SK-N-SH (cell line): ENCODE measurements at regions not wholly inside any gene's neighbourhood (a gene's known extent, or its start where the extent isn't known, plus 50 kb on each side); places are given as distances from the start of the nearest gene placed in this dataset.

Experiments
- CTCF ChIA-PET: fragments of 300-600, 350-600 bp; formaldehyde crosslinking; extraction: SDS; loops from one replicate; lab custom pipeline; 2021; lab: Yijun Ruan, JAX
- POLR2A ChIA-PET: fragments of 350-600 bp; sonication (Branson Sonifier 250); formaldehyde crosslinking; extraction: SDS; loops from one replicate; lab custom pipeline; 2020; ENCODE audit warnings: antibody characterized with exemption, inconsistent platforms; lab: Yijun Ruan, JAX
- DNase-seq: peaks from one replicate; pipeline ENCODE4 v3.0.0; 2012
- H2AFZ ChIP-seq: fragments of 200-600 bp; sonication (generic); 2 replicates; pipeline ENCODE4 v1.8.1; 2016; ENCODE audit warnings: antibody characterized with exemption, mild to moderate bottlenecking, low read depth
- H3F3A ChIP-seq: fragments of 200-600 bp; sonication (generic); replicated peaks from 2 replicates; pipeline ENCODE3; 2016; ENCODE audit warnings: antibody characterized with exemption, mild to moderate bottlenecking; ENCODE audit not compliant: insufficient read depth
- H3K27ac ChIP-seq, 2 experiments: fragments of 200-500 bp in 1 of 2; fragments of 200-600 bp in 1 of 2; sonication (Bioruptor generic) in 1 of 2; sonication (generic), shearing (Covaris generic) in 1 of 2; 2 replicates each; pipeline versions ENCODE4 v1.5.1 to v1.6.1; 2014 to 2016; ENCODE audit warnings: low read depth in 2 of 2, inconsistent platforms in 1 of 2, low read length in 1 of 2, mild to moderate bottlenecking in 1 of 2, mixed read lengths in 1 of 2
- H3K27me3 ChIP-seq: fragments of 200-600 bp; sonication (generic), shearing (Covaris generic); 2 replicates; pipeline ENCODE4 v1.6.1; 2016; ENCODE audit warnings: mixed run types; ENCODE audit not compliant: insufficient read depth
- H3K36me3 ChIP-seq, 2 experiments: fragments of 200-500 bp in 1 of 2; fragments of 200-600 bp in 1 of 2; sonication (Bioruptor generic) in 1 of 2; sonication (generic) in 1 of 2; replicated peaks in 1 of 2; 2 replicates each; pipeline versions ENCODE3 to v1.5.1; 2014 to 2016; ENCODE audit warnings: low read length in 1 of 2, mild to moderate bottlenecking in 1 of 2; ENCODE audit not compliant: insufficient read depth in 2 of 2, control insufficient read depth in 1 of 2
- H3K4me1 ChIP-seq, 2 experiments: fragments of 200-500 bp in 1 of 2; fragments of 200-600 bp in 1 of 2; sonication (Bioruptor generic) in 1 of 2; sonication (generic), shearing (Covaris generic) in 1 of 2; 2 replicates each; pipeline versions ENCODE4 v1.5.1 to v1.6.1; 2014 to 2016; ENCODE audit warnings: low read depth in 1 of 2, low read length in 1 of 2, mixed run types in 1 of 2; ENCODE audit not compliant: insufficient read depth in 2 of 2, control insufficient read depth in 1 of 2
- H3K4me2 ChIP-seq: fragments of 200-600 bp; sonication (generic), shearing (Covaris generic); 2 replicates; pipeline ENCODE4 v1.6.1; 2017; ENCODE audit warnings: mixed run types
- H3K4me3 ChIP-seq, 2 experiments: fragments of 200-500 bp in 1 of 2; fragments of 200-600 bp in 1 of 2; sonication (Bioruptor generic) in 1 of 2; sonication (generic), shearing (Covaris generic) in 1 of 2; 2 replicates each; pipeline versions ENCODE4 v1.5.1 to v1.8.1; 2014 to 2016; ENCODE audit warnings: low read depth in 2 of 2, inconsistent platforms in 1 of 2, low read length in 1 of 2, mild to moderate bottlenecking in 1 of 2, mixed read lengths in 1 of 2, moderate library complexity in 1 of 2
- H3K79me2 ChIP-seq: fragments of 200-600 bp; sonication (generic); 2 replicates; pipeline ENCODE4 v1.8.1; 2017; ENCODE audit warnings: mild to moderate bottlenecking; ENCODE audit not compliant: insufficient read depth
- H3K9ac ChIP-seq: fragments of 200-600 bp; sonication (generic); 2 replicates; pipeline ENCODE4 v1.6.1; 2017; ENCODE audit warnings: mixed run types
- H3K9me2 ChIP-seq: fragments of 200-600 bp; sonication (generic); 2 replicates; pipeline ENCODE4 v1.6.1; 2017; ENCODE audit warnings: mixed run types
- H3K9me3 ChIP-seq: fragments of 200-600 bp; sonication (generic); 2 replicates; pipeline ENCODE4 v1.6.1; 2017; ENCODE audit warnings: mixed run types, mild to moderate bottlenecking, moderate library complexity
- H4K20me1 ChIP-seq: fragments of 200-600 bp; sonication (generic); 2 replicates; pipeline ENCODE4 v1.6.1; 2017; ENCODE audit warnings: mild to moderate bottlenecking, mixed run types; ENCODE audit not compliant: insufficient read depth
- CHD2 ChIP-seq: fragments of 150-350 bp; IDR thresholded peaks from 2 replicates; pipeline ENCODE4 v1.6.1; 2018; ENCODE audit warnings: low read length; ENCODE audit not compliant: partially characterized antibody
- CTCF ChIP-seq: fragments of 200-600 bp; sonication (generic); IDR thresholded peaks from 2 replicates; pipeline ENCODE4 v1.6.1; 2017; ENCODE audit warnings: antibody characterized with exemption, mild to moderate bottlenecking, moderate library complexity
- EP300 ChIP-seq, 2 experiments: IDR thresholded peaks; 2 replicates each; pipeline versions ENCODE4 v1.4.0 to v1.6.1; 2012; ENCODE audit warnings: borderline replicate concordance in 1 of 2, low read depth in 1 of 2, low read length in 1 of 2
- FOXJ3 ChIP-seq: sonication (generic); formaldehyde crosslinking; IDR thresholded peaks from 2 replicates; pipeline ENCODE4 v1.5.1; 2020; ENCODE audit warnings: mild to moderate bottlenecking, missing genetic modification reagents
- GATA2 ChIP-seq: sonication (generic); formaldehyde crosslinking; IDR thresholded peaks from 2 replicates; pipeline ENCODE4 v1.5.0; 2020; ENCODE audit warnings: mild to moderate bottlenecking, missing genetic modification reagents
- JUND ChIP-seq: IDR thresholded peaks from 2 replicates; pipeline ENCODE4 v1.4.0; 2012
- POLR2AphosphoS5 ChIP-seq: IDR thresholded peaks from 2 replicates; pipeline ENCODE4 v1.6.1; 2012; ENCODE audit warnings: low read depth, low read length
- RAD21 ChIP-seq: IDR thresholded peaks from 2 replicates; pipeline ENCODE4 v1.6.1; 2012; ENCODE audit warnings: mild to moderate bottlenecking, low read length
- RCOR1 ChIP-seq: fragments of 150-350 bp; IDR thresholded peaks from 2 replicates; pipeline ENCODE4 v1.6.1; 2017; ENCODE audit warnings: antibody characterized with exemption, low read length
- TAF1 ChIP-seq: IDR thresholded peaks from 2 replicates; pipeline ENCODE4 v1.6.1; 2012; ENCODE audit warnings: low read depth, mild to moderate bottlenecking, low read length, moderate library complexity, borderline replicate concordance
- TEAD4 ChIP-seq: IDR thresholded peaks from 2 replicates; pipeline ENCODE4 v1.4.0; 2012; ENCODE audit warnings: mild to moderate bottlenecking, borderline replicate concordance; ENCODE audit not compliant: insufficient read depth
- WGBS: methylation state at CpG from one replicate; pipeline ENCODE4 v1.1.6; 2017; ENCODE audit warnings: low lambda C conversion rate; 5-methylcytosine and 5-hydroxymethylcytosine counted together
- TF ChIP-seq, protein P1 (sequence below): IDR thresholded peaks from 2 replicates; pipeline ENCODE4; 2012

DNA sequence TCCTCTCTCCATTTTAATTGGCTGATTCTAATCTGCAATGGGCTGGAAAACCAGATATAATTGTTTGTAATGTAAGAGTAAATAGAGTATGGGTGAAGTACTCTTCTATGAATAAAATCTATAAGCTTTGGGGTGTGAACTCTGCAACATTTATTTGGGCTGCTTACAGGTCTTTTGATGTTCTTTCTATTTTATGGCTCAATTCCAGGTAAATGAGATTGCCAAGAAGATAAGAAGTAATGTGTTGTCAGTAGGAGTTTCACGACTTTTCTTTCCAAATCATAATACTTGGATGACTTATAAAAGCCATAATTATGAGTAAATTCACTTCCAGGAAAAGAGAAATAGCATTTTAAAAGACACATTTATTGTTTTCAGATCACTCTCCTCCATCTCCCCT is 103.5 kb downstream of the FMR1NB start:
- H3K4me3 ChIP-seq: no peak overlapping the region
- no peak for DNase-seq
- H3K27ac ChIP-seq: no peak overlapping the region
- 0% methylated on average over 1 of the region's 1 CpG for WGBS
- H2AFZ ChIP-seq: no peak overlapping the region
- H3F3A ChIP-seq: no peaks in the 10 kb centered on the region
- ChIA-PET POLR2A (no interaction called here), CTCF (no interaction called here)
- no peaks in the 10 kb centered on the region for H3K9me2 ChIP-seq
- no peaks in the 10 kb centered on the region for H3K4me1 ChIP-seq
- H3K79me2 ChIP-seq: no peaks in the 10 kb centered on the region
- no peak overlapping the region for H3K9ac ChIP-seq
- no peaks in the 10 kb centered on the region for H4K20me1 ChIP-seq
- H3K36me3 ChIP-seq: no peaks in the 10 kb centered on the region
- no peaks in the 10 kb centered on the region for H3K27me3 ChIP-seq
- no peaks in the 10 kb centered on the region; the same call in 1 of the 2 replicates for H3K9me3 ChIP-seq
- no peak for TF ChIP-seq CHD2
- no peak overlapping the region for H3K4me2 ChIP-seq

DNA sequence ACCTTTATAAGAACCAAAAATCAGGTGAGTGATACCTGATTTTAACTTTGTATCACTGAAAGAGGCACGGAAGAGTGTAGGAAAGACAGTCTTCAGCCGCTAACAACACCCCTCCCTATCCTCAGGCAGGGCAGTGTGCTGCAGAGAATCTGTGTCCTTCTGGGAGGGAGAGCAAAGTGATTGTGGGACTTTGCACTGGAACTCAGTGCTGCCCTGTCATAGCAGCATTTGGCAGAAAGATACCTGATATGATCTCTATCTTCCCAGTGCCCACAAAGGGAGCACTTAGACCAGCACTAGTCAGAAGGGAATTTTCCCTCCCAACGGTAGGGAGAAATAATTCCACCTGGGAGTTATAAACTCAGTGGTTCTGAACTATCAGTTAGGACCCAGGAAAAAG is 139.0 kb downstream of the FMR1NB start:
- no peak for DNase-seq
- 3% methylated on average over 3 of the region's 3 CpGs for WGBS
- Histone ChIP-seq H3K79me2 (no peaks in the 10 kb centered on the region), H3K4me1 (no peaks in the 10 kb centered on the region), H3K36me3 (no peaks in the 10 kb centered on the region), H3K27ac (no peak overlapping the region), H3K9ac (no peak overlapping the region), H2AFZ (no peak overlapping the region), H3F3A (no peaks in the 10 kb centered on the region), H3K9me3 (0 out of 2 replicates have a peak, but pooled peaks cover 4% of the 10 kb centered on the region), H4K20me1 (no peaks in the 10 kb centered on the region), H3K27me3 (no peaks in the 10 kb centered on the region), H3K4me3 (no peak overlapping the region), H3K4me2 (no peak overlapping the region), H3K9me2 (no peaks in the 10 kb centered on the region)
- TF ChIP-seq GATA2 (CRISPR knock-in tag): no peak
- no peak for TF ChIP-seq POLR2AphosphoS5
- no peak for TF ChIP-seq TEAD4
- no peak for TF ChIP-seq EP300 (IDR thresholded peaks at IDR 0.05; ENCODE audit: borderline replicate concordance in 1 of 2, low read depth in 1 of 2, low read length in 1 of 2)
- TF ChIP-seq, protein P1, sequence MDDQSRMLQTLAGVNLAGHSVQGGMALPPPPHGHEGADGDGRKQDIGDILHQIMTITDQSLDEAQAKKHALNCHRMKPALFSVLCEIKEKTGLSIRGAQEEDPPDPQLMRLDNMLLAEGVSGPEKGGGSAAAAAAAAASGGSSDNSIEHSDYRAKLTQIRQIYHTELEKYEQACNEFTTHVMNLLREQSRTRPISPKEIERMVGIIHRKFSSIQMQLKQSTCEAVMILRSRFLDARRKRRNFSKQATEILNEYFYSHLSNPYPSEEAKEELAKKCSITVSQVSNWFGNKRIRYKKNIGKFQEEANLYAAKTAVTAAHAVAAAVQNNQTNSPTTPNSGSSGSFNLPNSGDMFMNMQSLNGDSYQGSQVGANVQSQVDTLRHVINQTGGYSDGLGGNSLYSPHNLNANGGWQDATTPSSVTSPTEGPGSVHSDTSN: no peak
- no peak for TF ChIP-seq JUND
- TF ChIP-seq RAD21: no peak
- TF ChIP-seq RCOR1: no peak
- no peak for TF ChIP-seq TAF1
- TF ChIP-seq CHD2: no peak
- no peak for TF ChIP-seq FOXJ3 (CRISPR knock-in tag)
- no peak for TF ChIP-seq CTCF
- CTCF ChIA-PET: no interaction called here
- POLR2A ChIA-PET: no interaction called here
